Bronchial epithelial cell (primary cell): ENCODE measurements at regions not wholly inside any gene's neighbourhood (a gene's known extent, or its start where the extent isn't known, plus 50 kb on each side); places are given as distances from the start of the nearest gene placed in this dataset.

ENCODE experiments used
- DNase-seq: peaks from one replicate; pipeline ENCODE4 v3.0.0-alpha.2; 2010; ENCODE audit warnings: low read depth
- FAIRE-seq: peaks from 2 replicates; lab custom pipeline; 2011; peaks lifted over from hg19 to GRCh38; lab: Jason Lieb, UNC
- H3K27me3 ChIP-seq: 2 replicates; pipeline ENCODE4 v1.5.1; 2011; ENCODE audit warnings: low read length; ENCODE audit not compliant: control insufficient read depth, insufficient read depth
- H3K36me3 ChIP-seq: 2 replicates; pipeline ENCODE4 v1.5.1; 2011; ENCODE audit warnings: low read length; ENCODE audit not compliant: control insufficient read depth, insufficient read depth
- H3K4me3 ChIP-seq: 2 replicates; pipeline ENCODE4 v1.5.1; 2011; ENCODE audit warnings: mild to moderate bottlenecking, low read depth, low read length, control low read depth
- CTCF ChIP-seq: IDR thresholded peaks from 2 replicates; pipeline ENCODE4 v1.5.1; 2011; ENCODE audit warnings: mild to moderate bottlenecking, moderate library complexity, low read length, control low read depth, inconsistent platforms; ENCODE audit not compliant: insufficient read depth, severe bottlenecking

GRCh38 chr12:22799503-22799902 lies 174.5 kb downstream of the ETNK1 start:
- H3K36me3 ChIP-seq, result no peaks in the 10 kb centered on the region
- no peaks in the 10 kb centered on the region for H3K27me3 ChIP-seq
- FAIRE-seq (no peak), DNase-seq (no peak)
- TF ChIP-seq CTCF, result no peak
- H3K4me3 ChIP-seq, result no peak overlapping the region

GRCh38 chr12:22800332-22800731 lies 175.4 kb downstream of the ETNK1 start:
- DNase-seq (peak; percentile 2), FAIRE-seq (no peak)
- no peak for TF ChIP-seq CTCF
- Histone ChIP-seq H3K36me3 (no peaks in the 10 kb centered on the region), H3K4me3 (no peak overlapping the region), H3K27me3 (no peaks in the 10 kb centered on the region)

GRCh38 chr12:22802883-22803630 lies 178.1 kb downstream of the ETNK1 start:
- H3K36me3 ChIP-seq, result no peaks in the 10 kb centered on the region
- no peak for DNase-seq
- H3K4me3 ChIP-seq, result no peak overlapping the region
- no peak for FAIRE-seq
- no peaks in the 10 kb centered on the region for H3K27me3 ChIP-seq
- TF ChIP-seq CTCF, result no peak

GRCh38 chr12:22803725-22804124 lies 178.8 kb downstream of the ETNK1 start:
- Histone ChIP-seq H3K36me3 (no peaks in the 10 kb centered on the region), H3K27me3 (no peaks in the 10 kb centered on the region), H3K4me3 (no peak overlapping the region)
- FAIRE-seq (no peak), DNase-seq (no peak)
- TF ChIP-seq CTCF, result no peak

GRCh38 chr12:22808860-22809259 lies 183.9 kb downstream of the ETNK1 start:
- Histone ChIP-seq H3K36me3 (no peaks in the 10 kb centered on the region), H3K4me3 (no peak overlapping the region), H3K27me3 (no peaks in the 10 kb centered on the region)
- DNase-seq (no peak), FAIRE-seq (no peak)
- TF ChIP-seq CTCF, result no peak

- Histone ChIP-seq H3K27me3 (no peaks in the 10 kb centered on the region), H3K4me3 (no peak overlapping the region), H3K36me3 (no peaks in the 10 kb centered on the region)
- FAIRE-seq (no peak), DNase-seq (no peak)
- TF ChIP-seq CTCF, result no peak
These were observed 185.1 kb downstream of the ETNK1 start for GRCh38 chr12:22810036-22810435.
